GM12878 (cell line): ENCODE measurements at regions not wholly inside any gene's neighbourhood (a gene's known extent, or its start where the extent isn't known, plus 50 kb on each side); places are given as distances from the start of the nearest gene placed in this dataset.

ENCODE experiments used
- EP300 ChIP-seq, 2 experiments: fragments of 150-350 bp in 1 of 2; IDR thresholded peaks; 2 replicates each; pipeline ENCODE4 v1.6.1; 2011 to 2012; ENCODE audit warnings: low read depth in 2 of 2, low read length in 2 of 2, borderline replicate concordance in 1 of 2, improper control_type of control experiment in 1 of 2, inconsistent platforms in 1 of 2; ENCODE audit not compliant: control insufficient read depth in 1 of 2
- KDM1A ChIP-seq: fragments of 200-600 bp; sonication (generic); IDR thresholded peaks from 2 replicates; pipeline ENCODE4 v1.6.1; 2016; ENCODE audit warnings: borderline replicate concordance
- POLR2AphosphoS5 ChIP-seq: IDR thresholded peaks from 2 replicates; pipeline ENCODE4 v1.6.1; 2011; ENCODE audit warnings: mild to moderate bottlenecking, low read length, inconsistent platforms
- TF ChIP-seq, protein P1 (sequence below), 3 experiments: IDR thresholded peaks in 2 of 3; conservative IDR thresholded peaks in 1 of 3; 2 replicates each; pipeline ENCODE4 v1.5.1; 2011; ENCODE audit warnings: low read depth in 3 of 3, low read length in 3 of 3, mild to moderate bottlenecking in 3 of 3, control low read depth in 2 of 3, moderate library complexity in 2 of 3, inconsistent platforms in 1 of 3, mixed read lengths in 1 of 3; ENCODE audit not compliant: control insufficient read depth in 2 of 3, insufficient read depth in 1 of 3; ENCODE audit errors: extremely low read depth in 1 of 3
- TF ChIP-seq, protein P2 (sequence below): IDR thresholded peaks from 2 replicates; pipeline ENCODE4 v1.6.1; 2012; ENCODE audit warnings: low read length, inconsistent platforms
- TF ChIP-seq, protein P3 (sequence below): IDR thresholded peaks from 2 replicates; pipeline ENCODE4 v1.6.1; 2012; ENCODE audit warnings: mild to moderate bottlenecking, low read depth, low read length

DNA sequence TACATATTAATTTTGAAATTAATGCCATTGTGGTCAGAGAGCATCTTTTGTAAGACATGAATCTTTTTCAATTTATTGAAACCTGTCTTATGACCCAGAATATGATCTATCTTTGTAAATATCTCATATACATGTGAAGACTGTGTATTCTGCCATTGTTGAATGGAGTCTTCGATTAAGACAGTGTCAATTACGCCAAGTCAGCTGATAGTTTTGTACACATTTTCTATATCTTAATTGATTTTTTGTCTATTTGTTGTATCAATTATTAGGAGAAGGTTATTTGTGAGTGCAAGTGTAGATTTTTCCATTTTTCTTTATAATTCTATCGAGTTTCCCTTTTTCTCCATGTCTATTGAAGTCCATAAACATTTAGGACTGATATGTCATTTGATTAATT lies 471.6 kb downstream of the MED10 start:
- TF ChIP-seq POLR2AphosphoS5 (no peak), EP300 (IDR thresholded peaks at IDR 0.05; ENCODE audit: borderline replicate concordance in 1 of 2, control insufficient read depth in 1 of 2, low read depth in 2 of 2, low read length in 2 of 2) (no peak), KDM1A (no peak)
- TF ChIP-seq, protein P1, sequence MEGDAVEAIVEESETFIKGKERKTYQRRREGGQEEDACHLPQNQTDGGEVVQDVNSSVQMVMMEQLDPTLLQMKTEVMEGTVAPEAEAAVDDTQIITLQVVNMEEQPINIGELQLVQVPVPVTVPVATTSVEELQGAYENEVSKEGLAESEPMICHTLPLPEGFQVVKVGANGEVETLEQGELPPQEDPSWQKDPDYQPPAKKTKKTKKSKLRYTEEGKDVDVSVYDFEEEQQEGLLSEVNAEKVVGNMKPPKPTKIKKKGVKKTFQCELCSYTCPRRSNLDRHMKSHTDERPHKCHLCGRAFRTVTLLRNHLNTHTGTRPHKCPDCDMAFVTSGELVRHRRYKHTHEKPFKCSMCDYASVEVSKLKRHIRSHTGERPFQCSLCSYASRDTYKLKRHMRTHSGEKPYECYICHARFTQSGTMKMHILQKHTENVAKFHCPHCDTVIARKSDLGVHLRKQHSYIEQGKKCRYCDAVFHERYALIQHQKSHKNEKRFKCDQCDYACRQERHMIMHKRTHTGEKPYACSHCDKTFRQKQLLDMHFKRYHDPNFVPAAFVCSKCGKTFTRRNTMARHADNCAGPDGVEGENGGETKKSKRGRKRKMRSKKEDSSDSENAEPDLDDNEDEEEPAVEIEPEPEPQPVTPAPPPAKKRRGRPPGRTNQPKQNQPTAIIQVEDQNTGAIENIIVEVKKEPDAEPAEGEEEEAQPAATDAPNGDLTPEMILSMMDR (IDR thresholded peaks at IDR 0.05 in 2 of 3, conservative IDR thresholded peaks at IDR 0.05 in 1 of 3; ENCODE audit: control insufficient read depth in 2 of 3, extremely low read depth in 1 of 3, insufficient read depth in 1 of 3, low read depth in 3 of 3, low read length in 3 of 3): no peak
- TF ChIP-seq, protein P2, sequence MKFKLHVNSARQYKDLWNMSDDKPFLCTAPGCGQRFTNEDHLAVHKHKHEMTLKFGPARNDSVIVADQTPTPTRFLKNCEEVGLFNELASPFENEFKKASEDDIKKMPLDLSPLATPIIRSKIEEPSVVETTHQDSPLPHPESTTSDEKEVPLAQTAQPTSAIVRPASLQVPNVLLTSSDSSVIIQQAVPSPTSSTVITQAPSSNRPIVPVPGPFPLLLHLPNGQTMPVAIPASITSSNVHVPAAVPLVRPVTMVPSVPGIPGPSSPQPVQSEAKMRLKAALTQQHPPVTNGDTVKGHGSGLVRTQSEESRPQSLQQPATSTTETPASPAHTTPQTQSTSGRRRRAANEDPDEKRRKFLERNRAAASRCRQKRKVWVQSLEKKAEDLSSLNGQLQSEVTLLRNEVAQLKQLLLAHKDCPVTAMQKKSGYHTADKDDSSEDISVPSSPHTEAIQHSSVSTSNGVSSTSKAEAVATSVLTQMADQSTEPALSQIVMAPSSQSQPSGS: no peak
- TF ChIP-seq, protein P3, sequence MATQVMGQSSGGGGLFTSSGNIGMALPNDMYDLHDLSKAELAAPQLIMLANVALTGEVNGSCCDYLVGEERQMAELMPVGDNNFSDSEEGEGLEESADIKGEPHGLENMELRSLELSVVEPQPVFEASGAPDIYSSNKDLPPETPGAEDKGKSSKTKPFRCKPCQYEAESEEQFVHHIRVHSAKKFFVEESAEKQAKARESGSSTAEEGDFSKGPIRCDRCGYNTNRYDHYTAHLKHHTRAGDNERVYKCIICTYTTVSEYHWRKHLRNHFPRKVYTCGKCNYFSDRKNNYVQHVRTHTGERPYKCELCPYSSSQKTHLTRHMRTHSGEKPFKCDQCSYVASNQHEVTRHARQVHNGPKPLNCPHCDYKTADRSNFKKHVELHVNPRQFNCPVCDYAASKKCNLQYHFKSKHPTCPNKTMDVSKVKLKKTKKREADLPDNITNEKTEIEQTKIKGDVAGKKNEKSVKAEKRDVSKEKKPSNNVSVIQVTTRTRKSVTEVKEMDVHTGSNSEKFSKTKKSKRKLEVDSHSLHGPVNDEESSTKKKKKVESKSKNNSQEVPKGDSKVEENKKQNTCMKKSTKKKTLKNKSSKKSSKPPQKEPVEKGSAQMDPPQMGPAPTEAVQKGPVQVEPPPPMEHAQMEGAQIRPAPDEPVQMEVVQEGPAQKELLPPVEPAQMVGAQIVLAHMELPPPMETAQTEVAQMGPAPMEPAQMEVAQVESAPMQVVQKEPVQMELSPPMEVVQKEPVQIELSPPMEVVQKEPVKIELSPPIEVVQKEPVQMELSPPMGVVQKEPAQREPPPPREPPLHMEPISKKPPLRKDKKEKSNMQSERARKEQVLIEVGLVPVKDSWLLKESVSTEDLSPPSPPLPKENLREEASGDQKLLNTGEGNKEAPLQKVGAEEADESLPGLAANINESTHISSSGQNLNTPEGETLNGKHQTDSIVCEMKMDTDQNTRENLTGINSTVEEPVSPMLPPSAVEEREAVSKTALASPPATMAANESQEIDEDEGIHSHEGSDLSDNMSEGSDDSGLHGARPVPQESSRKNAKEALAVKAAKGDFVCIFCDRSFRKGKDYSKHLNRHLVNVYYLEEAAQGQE: no peak
